Right lobe of liver (tissue), 4 donors: ENCODE measurements at regions not wholly inside any gene's neighbourhood (a gene's known extent, or its start where the extent isn't known, plus 50 kb on each side); places are given as distances from the start of the nearest gene placed in this dataset.

Source experiments
- CTCF ChIP-seq, 4 donors: fragments of 200-600 bp in 3 of 4; fragments of 450-650 bp in 1 of 4; IDR thresholded peaks; one replicate each; pipeline versions ENCODE4 v1.5.1 to v1.8.0; 2016 to 2022; ENCODE audit warnings: antibody characterized with exemption in 4 of 4, mild to moderate bottlenecking in 2 of 4
- POLR2A ChIP-seq: fragments of 450-650 bp; IDR thresholded peaks from one replicate; pipeline ENCODE4 v1.6.1; 2017; ENCODE audit warnings: antibody characterized with exemption, mild to moderate bottlenecking
- donor health status: DM: no; HTN: no; CAD: no.
- donor health status: DM: no; HTN: no; CAD: no.
- donor health status: DM: no; HTN: yes; CAD: no.

GRCh38 chr5:58011301-58011700, 448.6 kb downstream of the PLK2 start:
- TF ChIP-seq POLR2A (no peak), CTCF (IDR thresholded peaks at IDR 0.05) (no peak)
